Esophagus squamous epithelium (tissue), 5 donors: ENCODE measurements at regions not wholly inside any gene's neighbourhood (a gene's known extent, or its start where the extent isn't known, plus 50 kb on each side); places are given as distances from the start of the nearest gene placed in this dataset.

Experiments used
- DNase-seq: peaks from one replicate; lab custom pipeline; 2025; lab: John Stamatoyannopoulos, UW
- H3K27ac ChIP-seq, 4 donors: fragments of 200-600 bp; sonication (generic); one replicate each; pipeline ENCODE4 v1.5.1; 2016 to 2019; ENCODE audit warnings: mild to moderate bottlenecking in 1 of 4
- H3K27me3 ChIP-seq, 4 donors: fragments of 200-600 bp; sonication (generic); 1 replicate in 3 of 4; 2 replicates in 1 of 4; pipeline versions ENCODE4 v1.5.1 to v1.6.0; 2017 to 2021; ENCODE audit warnings: antibody characterized with exemption in 1 of 4
- H3K36me3 ChIP-seq, 3 donors: fragments of 200-600 bp; sonication (generic); one replicate each; pipeline ENCODE4 v1.5.1; 2016 to 2019
- H3K4me1 ChIP-seq, 3 donors: fragments of 200-600 bp; sonication (generic); one replicate each; pipeline ENCODE4 v1.5.1; 2017 to 2019
- H3K4me3 ChIP-seq, 4 donors: fragments of 200-600 bp; sonication (generic); 1 replicate in 3 of 4; 2 replicates in 1 of 4; pipeline ENCODE4 v1.5.1; 2016 to 2019; ENCODE audit warnings: mild to moderate bottlenecking in 2 of 4, moderate library complexity in 1 of 4
- H3K9me3 ChIP-seq, 3 donors: fragments of 200-600 bp; sonication (generic); one replicate each; pipeline ENCODE4 v1.5.1; 2016 to 2019
- CTCF ChIP-seq, 6 experiments: fragments of 450-650 bp in 4 of 6; fragments of 200-600 bp in 2 of 6; sonication (generic) in 2 of 6; IDR thresholded peaks; one replicate each; pipeline ENCODE4 v1.5.1; 2016 to 2019; ENCODE audit warnings: antibody characterized with exemption in 6 of 6, mild to moderate bottlenecking in 4 of 6, moderate library complexity in 4 of 6
- POLR2A ChIP-seq, 4 donors: fragments of 450-650 bp; IDR thresholded peaks; one replicate each; pipeline ENCODE4 v1.6.1; 2017; ENCODE audit warnings: antibody characterized with exemption in 4 of 4, mild to moderate bottlenecking in 4 of 4, moderate library complexity in 3 of 4
- WGBS, 2 donors: methylation state at CpG; one replicate each; pipeline ENCODE4 v1.1.5; 2018; 5-methylcytosine and 5-hydroxymethylcytosine counted together
- intact Hi-C: fragments of 100-400 bp; cut with DNase I; formaldehyde crosslinking; loops from one replicate; pipeline ENCODE4 v1.15.0; 2022
- donor health status: DM: yes; HTN: yes; CAD: no.

GRCh38 chr3:53999725-54000124, 108.1 kb upstream of the SELENOK start:
- no peaks in the 10 kb centered on the region for H3K9me3 ChIP-seq
- H3K27me3 ChIP-seq, result no peaks in the 10 kb centered on the region
- 87 to 98% methylated on average over 3 of the region's 3 CpGs for WGBS, 2 donors
- H3K4me1 ChIP-seq, result no peaks in the 10 kb centered on the region
- intact Hi-C loops, result no loop called here
- H3K36me3 ChIP-seq, result no peaks in the 10 kb centered on the region
- no peak overlapping the region for H3K27ac ChIP-seq
- H3K4me3 ChIP-seq, result no peak overlapping the region
- TF ChIP-seq CTCF (IDR thresholded peaks at IDR 0.05), result no peak
- TF ChIP-seq POLR2A (IDR thresholded peaks at IDR 0.05), result no peak
- no peak for DNase-seq

- Histone ChIP-seq H3K36me3 (no peaks in the 10 kb centered on the region), H3K9me3 (no peaks in the 10 kb centered on the region), H3K27ac (no peak overlapping the region), H3K4me3 (no peak overlapping the region), H3K27me3 (no peaks in the 10 kb centered on the region), H3K4me1 (no peaks in the 10 kb centered on the region)
- intact Hi-C loops, result no loop called here
- DNase-seq, result no peak
- 56 to 87% methylated on average over 2 of the region's 2 CpGs for WGBS, 2 donors
- TF ChIP-seq POLR2A (IDR thresholded peaks at IDR 0.05), result no peak
- no peak for TF ChIP-seq CTCF (IDR thresholded peaks at IDR 0.05)
Measured at GRCh38 chr3:53998980-53999379, 107.3 kb upstream of the SELENOK start.

GRCh38 chr3:53997476-53997875, 105.8 kb upstream of the SELENOK start:
- Histone ChIP-seq H3K4me3 (no peak overlapping the region), H3K36me3 (no peaks in the 10 kb centered on the region)

GRCh38 chr3:53996141-53996874, 104.6 kb upstream of the SELENOK start:
- Histone ChIP-seq H3K27ac (no peak overlapping the region), H3K4me1 (no peaks in the 10 kb centered on the region), H3K9me3 (no peaks in the 10 kb centered on the region), H3K36me3 (no peaks in the 10 kb centered on the region), H3K27me3 (peaks cover 0 to 6% (median 0%) of the 10 kb centered on the region in 4 donors), H3K4me3 (no peak overlapping the region)
- TF ChIP-seq CTCF (IDR thresholded peaks at IDR 0.05) (no peak), POLR2A (IDR thresholded peaks at IDR 0.05) (no peak)
- intact Hi-C loops, result no loop called here
- no peak for DNase-seq
- WGBS, 2 donors, result 47 to 78% methylated on average over 3 to 5 of the region's 7 CpGs

More at GRCh38 chr3:53997476-53997875, 105.8 kb upstream of the SELENOK start:
- TF ChIP-seq CTCF (IDR thresholded peaks at IDR 0.05) (no peak), POLR2A (IDR thresholded peaks at IDR 0.05) (no peak)
- intact Hi-C loops, result no loop called here
- 74% methylated on average over 4 of the region's 4 CpGs for WGBS, 2 donors
- Histone ChIP-seq H3K27ac (no peak overlapping the region), H3K27me3 (no peaks in the 10 kb centered on the region), H3K9me3 (no peaks in the 10 kb centered on the region), H3K4me1 (no peaks in the 10 kb centered on the region)
- DNase-seq, result no peak

- intact Hi-C loops, result no loop called here
- Histone ChIP-seq H3K27me3 (peaks cover 0 to 6% (median 0%) of the 10 kb centered on the region in 4 donors), H3K27ac (no peak overlapping the region), H3K4me3 (no peak overlapping the region), H3K9me3 (no peaks in the 10 kb centered on the region), H3K4me1 (no peaks in the 10 kb centered on the region), H3K36me3 (no peaks in the 10 kb centered on the region)
- WGBS, 2 donors, result 60 to 69% methylated on average over 8 to 9 of the region's 9 CpGs
- TF ChIP-seq CTCF (IDR thresholded peaks at IDR 0.05) (no peak), POLR2A (IDR thresholded peaks at IDR 0.05) (no peak)
- DNase-seq, result no peak
Measured at GRCh38 chr3:53994986-53995603, 103.4 kb upstream of the SELENOK start.
